PFSK-1 (cell line): ENCODE measurements at regions not wholly inside any gene's neighbourhood (a gene's known extent, or its start where the extent isn't known, plus 50 kb on each side); places are given as distances from the start of the nearest gene placed in this dataset.

Source experiments
- FOXP2 ChIP-seq: optimal IDR thresholded peaks from 2 replicates; pipeline ENCODE3; 2011; ENCODE audit warnings: borderline replicate concordance, control low read depth, inconsistent platforms; ENCODE audit not compliant: insufficient read depth; ENCODE audit errors: extremely low read length, extremely low read depth
- POLR2AphosphoS5 ChIP-seq: IDR thresholded peaks from 2 replicates; pipeline ENCODE4 v1.6.1; 2012; ENCODE audit warnings: low read depth, mild to moderate bottlenecking, control low read depth, low read length, moderate library complexity
- SIN3A ChIP-seq: IDR thresholded peaks from 2 replicates; pipeline ENCODE4 v1.6.1; 2012; ENCODE audit warnings: mild to moderate bottlenecking, low read length, moderate library complexity, borderline replicate concordance; ENCODE audit not compliant: insufficient read depth
- TAF1 ChIP-seq: IDR thresholded peaks from 2 replicates; pipeline ENCODE4 v1.6.1; 2012; ENCODE audit warnings: low read length, control low read depth, borderline replicate concordance; ENCODE audit not compliant: insufficient read depth
- TF ChIP-seq, protein P1 (sequence below), 2 experiments: IDR thresholded peaks; 2 replicates each; pipeline versions ENCODE4 v1.6.1 to v1.8.0; 2011 to 2012; ENCODE audit warnings: low read depth in 2 of 2, low read length in 2 of 2, control low read depth in 1 of 2, inconsistent platforms in 1 of 2, mild to moderate bottlenecking in 1 of 2, moderate library complexity in 1 of 2; ENCODE audit not compliant: insufficient read depth in 1 of 2

DNA sequence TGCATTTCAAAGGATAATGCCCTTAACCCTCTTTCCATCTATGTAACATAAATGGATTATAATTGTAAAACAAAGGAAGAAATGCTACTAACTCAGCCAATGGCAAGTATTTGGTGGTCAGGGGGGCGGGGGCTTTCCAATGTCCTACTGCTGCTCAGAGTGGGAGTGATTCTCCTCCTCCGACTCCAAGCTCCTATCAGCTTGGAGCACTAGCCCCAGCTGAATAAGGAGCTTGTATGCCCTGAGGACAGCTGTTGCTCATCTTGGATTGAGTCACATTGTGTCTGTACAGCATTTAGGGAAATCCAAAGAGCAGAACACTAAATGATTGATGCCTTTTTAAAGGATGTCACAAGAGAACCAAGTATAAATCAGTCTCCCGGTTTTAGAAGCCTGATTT is 105.6 kb upstream of the ZNF521 start:
- TF ChIP-seq POLR2AphosphoS5, result no peak
- TF ChIP-seq FOXP2, result no peak
- no peak for TF ChIP-seq SIN3A
- TF ChIP-seq, protein P1, sequence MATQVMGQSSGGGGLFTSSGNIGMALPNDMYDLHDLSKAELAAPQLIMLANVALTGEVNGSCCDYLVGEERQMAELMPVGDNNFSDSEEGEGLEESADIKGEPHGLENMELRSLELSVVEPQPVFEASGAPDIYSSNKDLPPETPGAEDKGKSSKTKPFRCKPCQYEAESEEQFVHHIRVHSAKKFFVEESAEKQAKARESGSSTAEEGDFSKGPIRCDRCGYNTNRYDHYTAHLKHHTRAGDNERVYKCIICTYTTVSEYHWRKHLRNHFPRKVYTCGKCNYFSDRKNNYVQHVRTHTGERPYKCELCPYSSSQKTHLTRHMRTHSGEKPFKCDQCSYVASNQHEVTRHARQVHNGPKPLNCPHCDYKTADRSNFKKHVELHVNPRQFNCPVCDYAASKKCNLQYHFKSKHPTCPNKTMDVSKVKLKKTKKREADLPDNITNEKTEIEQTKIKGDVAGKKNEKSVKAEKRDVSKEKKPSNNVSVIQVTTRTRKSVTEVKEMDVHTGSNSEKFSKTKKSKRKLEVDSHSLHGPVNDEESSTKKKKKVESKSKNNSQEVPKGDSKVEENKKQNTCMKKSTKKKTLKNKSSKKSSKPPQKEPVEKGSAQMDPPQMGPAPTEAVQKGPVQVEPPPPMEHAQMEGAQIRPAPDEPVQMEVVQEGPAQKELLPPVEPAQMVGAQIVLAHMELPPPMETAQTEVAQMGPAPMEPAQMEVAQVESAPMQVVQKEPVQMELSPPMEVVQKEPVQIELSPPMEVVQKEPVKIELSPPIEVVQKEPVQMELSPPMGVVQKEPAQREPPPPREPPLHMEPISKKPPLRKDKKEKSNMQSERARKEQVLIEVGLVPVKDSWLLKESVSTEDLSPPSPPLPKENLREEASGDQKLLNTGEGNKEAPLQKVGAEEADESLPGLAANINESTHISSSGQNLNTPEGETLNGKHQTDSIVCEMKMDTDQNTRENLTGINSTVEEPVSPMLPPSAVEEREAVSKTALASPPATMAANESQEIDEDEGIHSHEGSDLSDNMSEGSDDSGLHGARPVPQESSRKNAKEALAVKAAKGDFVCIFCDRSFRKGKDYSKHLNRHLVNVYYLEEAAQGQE (IDR thresholded peaks at IDR 0.05; ENCODE audit: insufficient read depth in 1 of 2, low read depth in 2 of 2, low read length in 2 of 2), result no peak
- no peak for TF ChIP-seq TAF1
